Heart left ventricle (tissue), 13 donors: ENCODE measurements at regions not wholly inside any gene's neighbourhood (a gene's known extent, or its start where the extent isn't known, plus 50 kb on each side); places are given as distances from the start of the nearest gene placed in this dataset.

ENCODE experiments used
- POLR2A ChIP-seq, 2 donors: fragments of 450-650 bp; IDR thresholded peaks; one replicate each; pipeline ENCODE4 v1.6.1; 2017; ENCODE audit warnings: antibody characterized with exemption in 2 of 2, mild to moderate bottlenecking in 2 of 2, moderate library complexity in 2 of 2
- TF ChIP-seq, protein P1 (sequence below), 12 donors: fragments of 200-600 bp; sonication (generic) in 4 of 12; IDR thresholded peaks; one replicate each; pipeline versions ENCODE4 v1.5.0 to v1.8.0; 2018 to 2022; ENCODE audit warnings: antibody characterized with exemption in 12 of 12, mild to moderate bottlenecking in 5 of 12
- donor health status: ischemic (EF 13 %, LVEDD 7.1; RV severe dilation, severe dysfunction).
- donor health status: DM: no; HTN: yes; CAD: no.
- donor health status: DM: no; HTN: no; CAD: no.
- donor health status: ischemic (EF 25% LVEDD 6.9; RV normal size, moderate dysfunction).
- donor health status: ischemic (EF 25% LVEDD 5.7; RV mildly dilated, moderate dysfunction).
- donor health status: ischemic (EF 35%, LVEDD 5.7; RV mildly dilated, moderate dysfunction).
- donor health status: nonischemic (EF 11% LVEDD 7.7; RV severe dilation, severe dysfunction).
- donor health status: DM: yes; HTN: yes; CAD: no.
- donor health status: PGD.
- donor health status: ischemic (EF 29% LVEDD 5.4; RV normal size, mild dysfunction).
- donor health status: nonischemic (EF 23%, LVEDD 6.1; RV moderate dilation, normal function).

DNA sequence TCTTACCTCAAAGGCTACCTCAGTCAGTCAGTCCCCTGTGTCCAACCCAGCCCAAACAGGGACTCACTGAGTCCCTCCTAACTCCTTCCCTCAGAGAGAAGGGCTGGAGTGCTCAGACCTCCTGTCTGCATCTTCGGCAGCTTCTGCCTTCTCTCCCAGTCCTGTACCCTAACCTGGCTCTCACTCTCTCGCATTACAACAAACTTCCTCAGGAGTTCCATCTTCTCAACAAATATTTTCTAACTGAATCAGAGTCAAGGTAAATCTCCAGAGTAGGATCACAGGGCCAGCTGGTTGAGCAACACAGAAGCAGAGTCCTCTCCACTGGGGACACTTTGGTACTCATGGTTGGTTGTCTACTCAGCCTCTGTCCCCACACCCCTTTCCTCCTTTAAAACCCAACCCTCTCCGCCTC lies 92.3 kb downstream of the MRPL14 start:
- TF ChIP-seq POLR2A (IDR thresholded peaks at IDR 0.05), result no peak
- TF ChIP-seq, protein P1, sequence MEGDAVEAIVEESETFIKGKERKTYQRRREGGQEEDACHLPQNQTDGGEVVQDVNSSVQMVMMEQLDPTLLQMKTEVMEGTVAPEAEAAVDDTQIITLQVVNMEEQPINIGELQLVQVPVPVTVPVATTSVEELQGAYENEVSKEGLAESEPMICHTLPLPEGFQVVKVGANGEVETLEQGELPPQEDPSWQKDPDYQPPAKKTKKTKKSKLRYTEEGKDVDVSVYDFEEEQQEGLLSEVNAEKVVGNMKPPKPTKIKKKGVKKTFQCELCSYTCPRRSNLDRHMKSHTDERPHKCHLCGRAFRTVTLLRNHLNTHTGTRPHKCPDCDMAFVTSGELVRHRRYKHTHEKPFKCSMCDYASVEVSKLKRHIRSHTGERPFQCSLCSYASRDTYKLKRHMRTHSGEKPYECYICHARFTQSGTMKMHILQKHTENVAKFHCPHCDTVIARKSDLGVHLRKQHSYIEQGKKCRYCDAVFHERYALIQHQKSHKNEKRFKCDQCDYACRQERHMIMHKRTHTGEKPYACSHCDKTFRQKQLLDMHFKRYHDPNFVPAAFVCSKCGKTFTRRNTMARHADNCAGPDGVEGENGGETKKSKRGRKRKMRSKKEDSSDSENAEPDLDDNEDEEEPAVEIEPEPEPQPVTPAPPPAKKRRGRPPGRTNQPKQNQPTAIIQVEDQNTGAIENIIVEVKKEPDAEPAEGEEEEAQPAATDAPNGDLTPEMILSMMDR (IDR thresholded peaks at IDR 0.05), result no peak
